ENCODE measurements at regions not wholly inside any gene's neighbourhood (a gene's known extent, or its start where the extent isn't known, plus 50 kb on each side); places are given as distances from the start of the nearest gene placed in this dataset.

- no peak for TF ChIP-seq EZH2phosphoT487 (IDR thresholded peaks at IDR 0.05; ENCODE audit: insufficient read depth, low read depth)
- no peak for TF ChIP-seq EZH2 (IDR thresholded peaks at IDR 0.05; ENCODE audit: insufficient read depth, poor library complexity, severe bottlenecking)
Measured at GRCh38 chr5:164560216-164560615, 1054.8 kb downstream of the MAT2B start.
